Astrocyte (in vitro differentiated cells and primary cell): ENCODE measurements at regions not wholly inside any gene's neighbourhood (a gene's known extent, or its start where the extent isn't known, plus 50 kb on each side); places are given as distances from the start of the nearest gene placed in this dataset.

Source experiments
- EZH2 ChIP-seq: IDR thresholded peaks from 2 replicates; pipeline ENCODE4 v1.6.1; 2012; ENCODE audit warnings: mild to moderate bottlenecking, low read length, inconsistent platforms; ENCODE audit not compliant: insufficient read depth
- TF ChIP-seq, protein P1 (sequence below): IDR thresholded peaks from 2 replicates; pipeline ENCODE4 v1.5.1; 2011; ENCODE audit warnings: low read depth, mild to moderate bottlenecking, inconsistent platforms, low read length, moderate library complexity; ENCODE audit not compliant: insufficient read depth

DNA sequence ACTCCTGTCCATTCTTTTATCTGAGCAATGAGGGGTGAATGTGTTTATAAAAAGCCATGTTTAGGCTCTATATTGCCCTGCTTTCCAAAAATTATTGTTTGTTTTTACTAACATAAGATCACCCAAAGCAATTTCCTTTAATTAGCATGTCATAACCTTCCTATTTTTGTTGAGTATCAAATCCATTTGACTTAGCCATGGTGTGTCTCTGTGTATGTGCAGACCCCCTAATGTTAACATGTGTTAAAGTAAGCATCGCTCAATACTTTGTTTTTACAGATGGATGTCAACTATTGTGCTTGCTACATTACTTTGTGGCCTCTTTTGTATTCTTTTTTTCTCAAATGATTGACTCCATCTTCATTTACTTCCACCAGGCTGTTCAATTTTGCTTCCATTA is 585.4 kb downstream of the USP25 start:
- TF ChIP-seq, protein P1, sequence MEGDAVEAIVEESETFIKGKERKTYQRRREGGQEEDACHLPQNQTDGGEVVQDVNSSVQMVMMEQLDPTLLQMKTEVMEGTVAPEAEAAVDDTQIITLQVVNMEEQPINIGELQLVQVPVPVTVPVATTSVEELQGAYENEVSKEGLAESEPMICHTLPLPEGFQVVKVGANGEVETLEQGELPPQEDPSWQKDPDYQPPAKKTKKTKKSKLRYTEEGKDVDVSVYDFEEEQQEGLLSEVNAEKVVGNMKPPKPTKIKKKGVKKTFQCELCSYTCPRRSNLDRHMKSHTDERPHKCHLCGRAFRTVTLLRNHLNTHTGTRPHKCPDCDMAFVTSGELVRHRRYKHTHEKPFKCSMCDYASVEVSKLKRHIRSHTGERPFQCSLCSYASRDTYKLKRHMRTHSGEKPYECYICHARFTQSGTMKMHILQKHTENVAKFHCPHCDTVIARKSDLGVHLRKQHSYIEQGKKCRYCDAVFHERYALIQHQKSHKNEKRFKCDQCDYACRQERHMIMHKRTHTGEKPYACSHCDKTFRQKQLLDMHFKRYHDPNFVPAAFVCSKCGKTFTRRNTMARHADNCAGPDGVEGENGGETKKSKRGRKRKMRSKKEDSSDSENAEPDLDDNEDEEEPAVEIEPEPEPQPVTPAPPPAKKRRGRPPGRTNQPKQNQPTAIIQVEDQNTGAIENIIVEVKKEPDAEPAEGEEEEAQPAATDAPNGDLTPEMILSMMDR, result no peak
- TF ChIP-seq EZH2, result no peak
